PC-3 (cell line): ENCODE measurements at regions not wholly inside any gene's neighbourhood (a gene's known extent, or its start where the extent isn't known, plus 50 kb on each side); places are given as distances from the start of the nearest gene placed in this dataset.

Experiments
- EZH2 ChIP-seq: fragments of 300-600 bp; sonication (generic); IDR thresholded peaks from one replicate; pipeline ENCODE4 v1.6.1; 2017; ENCODE audit warnings: antibody characterized with exemption, mild to moderate bottlenecking, low read length; ENCODE audit not compliant: unreplicated experiment
- TF ChIP-seq, protein P1 (sequence below): fragments of 300-600 bp; sonication (generic); conservative IDR thresholded peaks from 2 replicates; pipeline ENCODE4 v1.5.1; 2017; ENCODE audit warnings: antibody characterized with exemption, low read depth, mild to moderate bottlenecking, low read length

DNA sequence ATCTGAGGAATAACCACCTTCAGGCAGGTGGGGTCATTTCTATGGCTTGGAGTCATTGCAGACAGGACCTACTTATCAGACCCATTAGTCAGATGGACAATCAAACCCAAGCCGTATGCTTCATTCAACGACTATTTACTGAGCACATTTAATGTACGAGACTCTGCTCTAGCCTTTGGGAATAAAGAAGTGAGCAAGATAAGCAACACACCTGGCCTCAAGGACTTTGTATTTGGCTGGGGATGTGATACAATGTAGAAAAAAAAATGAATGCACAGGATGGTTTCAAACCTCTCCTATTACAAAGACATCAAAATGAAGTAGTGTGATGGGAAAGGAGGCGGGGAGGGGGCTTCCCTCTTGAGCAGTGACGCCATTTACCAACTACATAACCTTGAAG is 311.7 kb downstream of the PMP22 start:
- TF ChIP-seq EZH2: no peak
- TF ChIP-seq, protein P1, sequence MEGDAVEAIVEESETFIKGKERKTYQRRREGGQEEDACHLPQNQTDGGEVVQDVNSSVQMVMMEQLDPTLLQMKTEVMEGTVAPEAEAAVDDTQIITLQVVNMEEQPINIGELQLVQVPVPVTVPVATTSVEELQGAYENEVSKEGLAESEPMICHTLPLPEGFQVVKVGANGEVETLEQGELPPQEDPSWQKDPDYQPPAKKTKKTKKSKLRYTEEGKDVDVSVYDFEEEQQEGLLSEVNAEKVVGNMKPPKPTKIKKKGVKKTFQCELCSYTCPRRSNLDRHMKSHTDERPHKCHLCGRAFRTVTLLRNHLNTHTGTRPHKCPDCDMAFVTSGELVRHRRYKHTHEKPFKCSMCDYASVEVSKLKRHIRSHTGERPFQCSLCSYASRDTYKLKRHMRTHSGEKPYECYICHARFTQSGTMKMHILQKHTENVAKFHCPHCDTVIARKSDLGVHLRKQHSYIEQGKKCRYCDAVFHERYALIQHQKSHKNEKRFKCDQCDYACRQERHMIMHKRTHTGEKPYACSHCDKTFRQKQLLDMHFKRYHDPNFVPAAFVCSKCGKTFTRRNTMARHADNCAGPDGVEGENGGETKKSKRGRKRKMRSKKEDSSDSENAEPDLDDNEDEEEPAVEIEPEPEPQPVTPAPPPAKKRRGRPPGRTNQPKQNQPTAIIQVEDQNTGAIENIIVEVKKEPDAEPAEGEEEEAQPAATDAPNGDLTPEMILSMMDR: no peak
